Midbrain (tissue), 1 donor: ENCODE measurements at regions not wholly inside any gene's neighbourhood (a gene's known extent, or its start where the extent isn't known, plus 50 kb on each side); places are given as distances from the start of the nearest gene placed in this dataset.
"Not testable (repeated sequence)": the region's sequence is repeated elsewhere in the genome, so short reads cannot be mapped to it uniquely, and the experiment has no call there.

ENCODE experiments used
- DNase-seq: peaks from one replicate; lab custom pipeline; 2025; lab: John Stamatoyannopoulos, UW

DNA sequence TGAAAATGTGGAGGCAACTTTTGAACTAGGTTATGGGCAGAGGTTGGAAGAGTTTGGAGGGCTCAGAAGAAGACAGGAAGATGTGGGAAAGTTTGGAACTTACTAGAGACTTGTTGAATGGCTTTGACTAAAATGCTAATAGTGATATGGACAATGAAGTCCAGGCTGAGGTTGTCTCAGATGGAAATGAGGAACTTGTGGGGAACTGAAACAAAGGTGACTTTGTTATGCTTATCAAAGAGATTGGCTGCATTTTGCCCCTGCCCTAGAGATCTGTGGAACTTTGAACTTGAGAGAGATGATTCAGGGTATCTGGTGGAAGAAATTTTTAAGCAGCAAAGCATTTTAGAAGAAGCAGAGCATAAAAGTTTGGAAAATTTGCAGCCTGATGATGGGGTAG lies 499.7 kb upstream of the ATP2B1 start:
- DNase-seq: not testable (repeated sequence)

GRCh38 chr12:90207799-90208198 lies 499.2 kb upstream of the ATP2B1 start:
- DNase-seq: no peak

GRCh38 chr12:90205165-90205564 lies 496.5 kb upstream of the ATP2B1 start:
- DNase-seq: no peak

DNA sequence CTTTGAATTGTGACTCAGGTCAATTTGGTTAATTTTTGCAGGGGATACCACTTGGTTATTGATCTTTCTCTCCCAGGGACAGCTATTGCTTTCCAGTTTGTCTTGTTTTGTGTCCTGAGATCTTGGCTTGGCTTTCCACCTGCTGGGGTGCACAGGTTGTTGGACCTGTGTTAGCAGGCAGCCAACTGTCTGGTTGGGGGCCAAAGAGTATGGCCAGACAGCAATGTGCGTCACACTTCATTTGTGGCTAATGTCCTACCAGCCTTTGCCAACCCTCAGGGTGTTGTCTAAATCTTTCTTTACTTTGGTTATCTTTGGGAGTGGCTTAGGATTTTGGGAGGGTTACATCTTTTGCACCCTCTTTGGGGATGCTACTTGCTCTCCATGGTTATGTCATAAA lies 494.9 kb upstream of the ATP2B1 start:
- DNase-seq: no peak

GRCh38 chr12:90199006-90199405 lies 490.4 kb upstream of the ATP2B1 start:
- DNase-seq: no peak

GRCh38 chr12:90193500-90193899 lies 484.9 kb upstream of the ATP2B1 start:
- no peak for DNase-seq

GRCh38 chr12:90188857-90189256 lies 480.2 kb upstream of the ATP2B1 start:
- no peak for DNase-seq

DNA sequence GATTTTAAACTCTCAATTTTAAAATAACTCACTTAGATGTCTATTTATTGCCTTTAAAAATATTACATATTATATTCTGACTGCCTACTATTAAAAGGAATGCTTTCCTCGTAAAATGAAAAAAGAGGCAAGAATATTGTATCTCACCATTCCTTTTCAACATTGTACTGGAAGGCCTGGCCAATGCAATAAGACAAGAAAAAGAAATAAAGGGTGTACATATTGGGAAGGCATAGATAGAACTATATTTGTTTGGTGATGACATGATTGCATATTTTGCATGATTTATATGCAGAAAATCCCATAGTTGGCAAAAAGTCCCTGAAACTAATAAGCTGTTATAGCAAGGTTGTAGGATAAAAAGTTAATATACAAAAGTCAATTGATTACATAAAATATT lies 474.6 kb upstream of the ATP2B1 start:
- no peak for DNase-seq

GRCh38 chr12:90181216-90181615 lies 472.6 kb upstream of the ATP2B1 start:
- no peak for DNase-seq

GRCh38 chr12:90174956-90175355 lies 466.3 kb upstream of the ATP2B1 start:
- no peak for DNase-seq

DNA sequence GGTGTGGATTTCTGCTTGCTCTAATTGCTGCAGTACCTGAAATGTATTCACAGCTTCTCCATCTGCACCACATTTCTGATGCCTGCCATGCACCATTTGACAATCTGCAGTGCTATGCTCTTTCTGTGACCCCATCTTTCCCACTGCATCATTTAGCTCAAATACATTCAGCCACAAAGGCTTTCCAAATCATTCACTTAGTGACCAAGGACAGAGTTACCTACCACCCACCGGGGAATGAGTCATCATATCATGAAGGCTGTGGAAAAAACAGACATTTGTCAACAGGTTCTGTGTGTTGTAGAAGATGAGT lies 465.5 kb upstream of the ATP2B1 start:
- DNase-seq: no peak

DNA sequence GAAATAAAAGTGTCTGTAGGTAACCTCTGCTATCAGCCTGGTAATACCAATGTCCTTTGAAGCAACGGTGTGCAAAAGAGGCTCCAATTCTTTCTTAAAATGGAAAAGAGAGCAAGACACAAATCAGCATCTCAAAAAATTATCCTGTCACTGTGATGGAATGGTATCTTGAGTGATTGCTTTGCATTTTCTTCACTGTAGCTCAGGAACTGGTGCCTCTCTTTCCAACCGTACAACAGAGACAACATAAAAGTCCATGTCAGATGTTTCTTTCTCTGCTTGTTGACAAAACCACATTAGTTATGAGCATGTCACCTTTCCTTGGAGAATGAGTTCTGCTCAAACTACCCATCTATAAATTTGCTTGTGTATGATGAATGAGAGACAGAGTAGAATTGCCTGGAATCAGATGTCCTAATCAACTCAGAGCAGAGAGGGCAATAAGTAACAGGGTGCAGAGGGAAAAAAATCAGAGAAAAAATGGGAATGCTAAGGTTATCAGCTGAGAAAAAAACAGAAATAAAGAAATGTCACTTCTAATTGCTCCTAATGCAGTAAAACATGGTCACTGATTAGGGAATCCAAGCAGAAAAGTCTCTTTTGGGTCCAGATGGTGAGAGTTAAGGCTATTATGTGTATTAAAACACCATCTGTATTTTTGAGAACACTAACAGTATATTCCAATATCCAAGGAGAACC lies 465.0 kb upstream of the ATP2B1 start:
- no peak for DNase-seq

DNA sequence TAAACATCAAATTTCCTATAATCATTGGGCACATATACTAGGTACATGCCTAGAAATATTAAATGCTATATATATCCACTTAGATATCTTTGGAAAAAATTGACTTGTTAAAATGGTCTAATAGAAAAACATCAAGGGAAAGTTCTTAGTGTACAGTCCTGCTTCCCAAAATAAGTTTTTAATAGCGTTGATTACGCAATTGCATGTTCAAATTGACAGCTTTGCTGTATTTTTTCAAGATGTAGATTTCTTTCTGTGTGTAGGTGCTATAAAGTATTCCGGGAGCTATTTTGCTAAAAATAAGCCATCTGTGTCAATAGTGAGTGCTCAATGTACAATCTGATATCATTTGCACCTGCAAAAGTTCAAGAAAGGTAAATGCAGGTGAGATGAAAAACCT lies 463.9 kb upstream of the ATP2B1 start:
- DNase-seq: no peak

- DNase-seq: no peak
Measured at GRCh38 chr12:90170740-90171139, 462.1 kb upstream of the ATP2B1 start.

DNA sequence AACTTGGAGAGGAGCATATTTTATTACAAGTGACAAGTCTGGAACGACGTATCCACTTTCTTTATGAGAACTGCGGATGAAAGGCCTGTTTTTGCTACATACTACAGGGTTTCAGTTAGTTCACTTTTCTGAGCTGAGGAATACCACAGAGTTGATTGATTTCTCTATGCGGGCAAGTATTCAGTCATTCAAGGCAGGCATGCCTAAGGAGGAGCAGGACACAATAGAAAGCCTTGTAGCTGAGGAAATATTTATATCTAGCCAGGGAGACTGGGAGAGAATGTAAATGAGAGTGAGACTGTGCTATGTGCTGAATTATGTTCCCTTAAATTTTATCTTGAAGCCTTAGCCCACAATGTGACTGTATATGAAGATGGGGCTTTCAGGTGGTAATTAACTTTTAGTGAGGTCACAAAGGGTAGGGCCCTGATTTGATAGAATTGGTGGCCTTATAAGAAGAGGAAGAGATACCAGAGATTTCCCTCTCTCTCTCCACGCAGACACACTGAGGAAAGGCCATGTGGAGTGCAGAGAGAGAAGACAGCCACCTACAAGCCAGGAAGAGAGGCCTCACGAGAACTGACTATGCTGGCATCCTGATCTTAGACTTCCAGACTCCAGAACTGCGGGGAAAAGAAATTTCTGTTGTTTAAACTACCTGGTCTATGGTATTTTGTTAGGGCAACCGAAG lies 459.0 kb upstream of the ATP2B1 start:
- no peak for DNase-seq

DNA sequence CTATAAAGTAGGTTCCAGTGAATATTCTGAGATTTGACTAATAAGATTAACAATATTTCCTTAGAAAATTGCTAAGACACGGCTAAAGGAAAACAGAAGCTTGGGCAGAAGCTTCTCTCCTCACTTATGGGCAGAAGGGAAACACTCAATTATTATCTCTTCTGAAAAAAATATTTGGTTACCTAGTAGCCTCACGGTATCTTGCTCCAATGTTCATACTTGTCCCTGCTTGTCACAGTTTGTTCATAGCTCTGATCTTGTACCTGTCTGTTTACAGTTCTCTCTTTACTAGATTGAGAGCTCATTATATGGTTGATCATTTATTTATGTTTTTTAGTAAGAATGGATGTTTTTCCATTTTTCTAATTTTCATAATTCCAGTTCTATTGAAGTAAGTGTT lies 458.0 kb upstream of the ATP2B1 start:
- no peak for DNase-seq

DNA sequence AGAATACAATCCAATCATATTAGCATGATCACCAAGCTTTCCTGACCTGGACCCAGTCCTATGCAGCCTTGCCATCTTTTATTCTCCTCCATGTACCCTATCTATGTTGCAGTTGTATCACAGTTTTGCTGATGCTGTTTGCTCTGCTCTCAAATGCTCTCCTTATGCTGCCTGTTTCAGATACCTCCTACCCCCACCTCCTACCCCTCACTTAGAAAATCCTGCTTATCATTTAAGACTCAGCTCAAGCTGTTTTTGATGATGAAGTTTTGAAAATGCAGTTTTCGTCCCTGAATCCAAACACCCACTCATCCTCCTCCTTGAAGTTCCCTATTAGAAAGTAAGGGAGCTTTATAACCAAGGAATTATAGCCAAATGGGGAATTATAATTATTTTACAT lies 457.4 kb upstream of the ATP2B1 start:
- no peak for DNase-seq

- no peak for DNase-seq
Measured at GRCh38 chr12:90163975-90164374, 455.3 kb upstream of the ATP2B1 start.

DNA sequence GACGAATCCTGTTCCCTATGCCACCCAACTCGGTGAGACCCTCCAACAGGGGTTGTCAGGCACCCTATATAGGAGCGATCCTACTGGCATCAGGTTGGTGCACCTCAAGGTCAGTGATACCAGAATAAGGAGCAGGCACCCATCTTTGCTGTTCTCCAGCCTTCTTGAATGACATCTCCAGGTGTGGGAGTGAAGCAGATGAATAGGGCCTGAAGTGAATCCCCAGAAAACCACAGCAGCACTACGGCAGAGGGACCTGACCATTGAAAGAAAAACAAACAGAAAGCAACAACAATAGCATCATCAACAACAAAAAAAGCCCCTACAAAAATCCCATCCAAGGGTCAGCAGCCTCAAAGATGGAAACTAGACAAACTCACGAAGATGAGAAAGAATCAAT lies 445.2 kb upstream of the ATP2B1 start:
- DNase-seq: no peak

DNA sequence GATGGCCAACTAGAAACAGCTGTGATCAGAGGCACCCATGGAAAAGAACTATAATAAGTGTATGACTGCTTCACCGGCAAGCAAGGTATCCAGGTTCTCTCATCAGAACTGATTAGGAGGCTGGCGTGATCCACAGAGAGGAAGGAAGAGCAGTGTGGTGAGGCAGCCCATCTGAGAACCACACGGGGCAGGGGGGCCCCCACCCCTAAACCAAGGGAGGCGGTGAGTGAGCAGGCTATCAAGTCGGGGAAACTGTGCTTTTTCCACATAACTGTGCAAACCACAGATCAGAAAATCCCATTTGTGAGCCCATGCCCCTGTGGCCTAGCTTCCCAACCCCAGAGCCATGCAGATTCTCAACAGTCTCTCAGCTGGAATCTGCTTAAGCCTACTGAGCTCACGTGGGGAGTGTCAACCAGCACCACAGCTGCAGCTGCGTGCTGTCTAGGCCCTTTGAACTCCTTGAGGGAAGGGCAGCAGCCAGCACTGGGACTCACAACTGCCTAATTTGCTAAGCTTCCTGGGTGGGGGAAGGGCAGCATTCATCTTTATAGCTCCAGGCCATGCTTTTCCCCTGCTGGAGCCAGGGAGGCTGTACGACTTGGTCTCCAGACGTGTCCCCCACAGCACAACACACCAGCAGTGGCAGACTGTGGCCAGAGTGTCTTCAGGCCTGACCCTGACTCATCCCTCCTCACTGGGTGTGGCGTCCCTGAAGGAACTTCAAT lies 444.4 kb upstream of the ATP2B1 start:
- DNase-seq: no peak

DNA sequence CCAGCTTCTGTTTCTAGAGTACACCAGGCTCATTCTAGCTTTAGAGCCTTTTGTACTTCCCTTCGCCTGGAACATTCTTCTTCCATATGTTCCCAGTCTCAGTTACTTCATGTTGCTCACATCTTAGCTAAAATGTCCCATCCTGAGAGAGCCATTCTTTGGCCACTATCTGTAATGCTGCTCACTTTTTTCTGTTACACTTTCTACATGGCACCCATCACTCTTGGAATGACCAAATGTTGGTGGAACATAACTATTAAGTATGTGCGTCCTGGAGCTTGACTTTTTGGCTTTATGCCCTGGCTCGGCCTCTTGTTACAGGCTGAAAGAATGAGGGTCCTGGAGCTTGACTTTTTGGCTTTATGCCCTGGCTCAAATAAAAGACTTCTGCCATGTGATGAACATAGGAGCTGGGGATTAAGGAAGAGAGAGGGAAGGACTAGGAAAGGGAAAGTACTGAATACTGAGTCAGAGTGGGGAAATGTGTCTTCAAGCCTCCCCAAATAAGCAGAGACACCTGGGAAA lies 442.9 kb upstream of the ATP2B1 start:
- DNase-seq: no peak

DNA sequence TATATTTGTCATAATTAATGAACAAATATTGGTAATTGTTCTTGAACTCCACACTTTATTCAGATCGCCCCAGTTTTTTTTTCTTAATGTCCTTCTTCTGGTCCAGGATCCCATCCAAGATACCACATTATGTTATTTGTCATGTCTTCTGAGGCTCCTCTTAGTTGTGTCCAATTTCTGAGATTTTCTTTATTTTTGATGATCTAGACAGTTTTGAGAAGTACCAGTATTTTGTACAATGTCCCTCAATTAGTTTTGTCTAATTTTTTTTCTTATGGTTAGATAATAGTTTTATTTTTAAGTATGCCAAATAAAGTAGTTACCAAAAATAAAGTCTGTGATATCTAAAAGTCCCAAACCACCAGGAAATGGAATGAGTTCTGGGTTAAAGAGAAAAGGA lies 440.8 kb upstream of the ATP2B1 start:
- no peak for DNase-seq

GRCh38 chr12:90129366-90130030 lies 420.9 kb upstream of the ATP2B1 start:
- DNase-seq: no peak
